ENCODE measurements at regions not wholly inside any gene's neighbourhood (a gene's known extent, or its start where the extent isn't known, plus 50 kb on each side); places are given as distances from the start of the nearest gene placed in this dataset.

- TF ChIP-seq CTCF (IDR thresholded peaks at IDR 0.05) = no peak
- no peak for TF ChIP-seq POLR2AphosphoS5 (IDR thresholded peaks at IDR 0.05)
- TF ChIP-seq EP300 (IDR thresholded peaks at IDR 0.05) = no peak
Observed at GRCh38 chr4:144376866-144377265, 236.3 kb upstream of the GYPA start.

Measured in upper lobe of left lung (tissue), 4 donors.